H1 (cell line): ENCODE measurements at regions not wholly inside any gene's neighbourhood (a gene's known extent, or its start where the extent isn't known, plus 50 kb on each side); places are given as distances from the start of the nearest gene placed in this dataset.

Source experiments
- CTCF ChIA-PET: fragments of 300-600 bp; sonication (Branson Sonifier 250); formaldehyde crosslinking; loops from one replicate; lab custom pipeline; 2021; ENCODE audit not compliant: partially characterized antibody; lab: Charles Lee
- POLR2A ChIA-PET: fragments of 300-600 bp; sonication (Branson Sonifier 250); formaldehyde crosslinking; loops from one replicate; lab custom pipeline; 2021; ENCODE audit warnings: inconsistent platforms; ENCODE audit not compliant: partially characterized antibody; lab: Charles Lee
- DNase-seq, 2 experiments: peaks; one replicate each; pipeline versions ENCODE4 v3.0.0 to v3.0.0-alpha.2; 2010 to 2022; ENCODE audit warnings: low spot score in 2 of 2, low read depth in 1 of 2, mixed read lengths in 1 of 2
- FAIRE-seq: peaks from 2 replicates; lab custom pipeline; 2011; peaks lifted over from hg19 to GRCh38; lab: Jason Lieb, UNC
- H2AFZ ChIP-seq: 2 replicates; pipeline ENCODE4 v1.8.1; 2012; ENCODE audit warnings: low read length, inconsistent platforms
- H2AK5ac ChIP-seq: 2 replicates; pipeline ENCODE4 v1.6.1; 2013; ENCODE audit warnings: low read depth, low read length
- H2BK120ac ChIP-seq: replicated peaks from 2 replicates; pipeline ENCODE3; 2013; ENCODE audit warnings: low read depth, low read length, inconsistent platforms
- H2BK12ac ChIP-seq: 2 replicates; pipeline ENCODE4 v1.6.1; 2013; ENCODE audit warnings: low read depth, low read length
- H2BK15ac ChIP-seq: 2 replicates; pipeline ENCODE4 v1.6.1; 2013; ENCODE audit warnings: low read length
- H2BK20ac ChIP-seq: 2 replicates; pipeline ENCODE4 v1.6.1; 2013; ENCODE audit warnings: low read length
- H2BK5ac ChIP-seq: 2 replicates; pipeline ENCODE4 v1.6.1; 2013; ENCODE audit warnings: low read depth, low read length
- H3K14ac ChIP-seq: 2 replicates; pipeline ENCODE4 v1.6.1; 2013; ENCODE audit warnings: inconsistent platforms; ENCODE audit not compliant: insufficient read length
- H3K18ac ChIP-seq: 2 replicates; pipeline ENCODE4 v1.6.1; 2013; ENCODE audit warnings: low read length; ENCODE audit errors: extremely low read depth
- H3K23ac ChIP-seq: 2 replicates; pipeline ENCODE4 v1.6.1; 2013; ENCODE audit warnings: inconsistent platforms; ENCODE audit not compliant: insufficient read length
- H3K23me2 ChIP-seq: 2 replicates; pipeline ENCODE4 v1.6.1; 2013; ENCODE audit warnings: low read depth, low read length
- H3K27ac ChIP-seq: 2 replicates; pipeline ENCODE4 v1.6.1; 2011; ENCODE audit warnings: low read depth, low read length, inconsistent platforms
- H3K27me3 ChIP-seq, 4 experiments: replicated peaks in 1 of 4; 1 replicate in 1 of 4; 2 replicates in 3 of 4; pipeline versions ENCODE4 v1.6.1 to v1.8.1; 2011 to 2013; ENCODE audit warnings: low read length in 3 of 4, mild to moderate bottlenecking in 3 of 4, inconsistent platforms in 2 of 4, mixed read lengths in 2 of 4, moderate library complexity in 1 of 4; ENCODE audit not compliant: control insufficient read depth in 3 of 4, insufficient read depth in 3 of 4; ENCODE audit errors: extremely low read depth in 1 of 4
- H3K36me3 ChIP-seq, 4 experiments: 2 replicates each; pipeline versions ENCODE4 v1.6.1 to v1.8.1; 2011 to 2013; ENCODE audit warnings: mild to moderate bottlenecking in 4 of 4, low read length in 3 of 4, moderate library complexity in 2 of 4, control low read depth in 1 of 4, inconsistent platforms in 1 of 4; ENCODE audit not compliant: insufficient read depth in 4 of 4, control insufficient read depth in 2 of 4
- H3K4ac ChIP-seq: replicated peaks from 2 replicates; pipeline ENCODE3; 2013; ENCODE audit warnings: low read length, low read depth, mixed read lengths, inconsistent platforms; ENCODE audit not compliant: insufficient read length
- H3K4me1 ChIP-seq, 4 experiments: replicated peaks in 1 of 4; 1 replicate in 1 of 4; 2 replicates in 3 of 4; pipeline versions ENCODE4 v1.6.1 to v1.8.1; 2011 to 2013; ENCODE audit warnings: low read length in 3 of 4, inconsistent platforms in 2 of 4, mixed read lengths in 1 of 4; ENCODE audit not compliant: insufficient read depth in 4 of 4, control insufficient read depth in 3 of 4
- H3K4me2 ChIP-seq, 2 experiments: 2 replicates each; pipeline versions ENCODE4 v1.6.1 to v1.8.1; 2011 to 2013; ENCODE audit warnings: low read depth in 2 of 2, low read length in 2 of 2, control low read depth in 1 of 2, inconsistent platforms in 1 of 2, mild to moderate bottlenecking in 1 of 2; ENCODE audit not compliant: insufficient read depth in 1 of 2
- H3K4me3 ChIP-seq, 4 experiments: fragments of 200-600, 300-600 bp in 1 of 4; sonication (generic), shearing (Covaris generic), sonication (Bioruptor Twin) in 1 of 4; 2 replicates each; pipeline versions ENCODE4 v1.5.1 to v1.8.1; 2011 to 2016; ENCODE audit warnings: low read length in 4 of 4, low read depth in 3 of 4, control low read depth in 2 of 4, inconsistent platforms in 2 of 4, mild to moderate bottlenecking in 2 of 4, mixed read lengths in 1 of 4, moderate library complexity in 1 of 4; ENCODE audit not compliant: insufficient read depth in 2 of 4; ENCODE audit errors: extremely low read depth in 1 of 4
- H3K56ac ChIP-seq: replicated peaks from 2 replicates; pipeline ENCODE3; 2013; ENCODE audit warnings: low read depth, mild to moderate bottlenecking, mixed read lengths, low read length, inconsistent platforms; ENCODE audit not compliant: insufficient read length
- H3K79me1 ChIP-seq: 2 replicates; pipeline ENCODE4 v1.6.1; 2013; ENCODE audit warnings: low read depth, low read length, control low read depth
- H3K79me2 ChIP-seq, 2 experiments: 2 replicates each; pipeline versions ENCODE4 v1.6.1 to v1.8.1; 2012 to 2013; ENCODE audit warnings: low read length in 2 of 2, mild to moderate bottlenecking in 2 of 2, inconsistent platforms in 1 of 2; ENCODE audit not compliant: insufficient read depth in 2 of 2, control insufficient read depth in 1 of 2
- H3K9ac ChIP-seq, 4 experiments: replicated peaks in 1 of 4; 1 replicate in 1 of 4; 2 replicates in 3 of 4; pipeline versions ENCODE4 v1.6.1 to v1.8.1; 2011 to 2013; ENCODE audit warnings: low read depth in 3 of 4, low read length in 3 of 4, control low read depth in 2 of 4, mild to moderate bottlenecking in 2 of 4, moderate library complexity in 2 of 4, inconsistent platforms in 1 of 4; ENCODE audit errors: extremely low read depth in 1 of 4
- H3K9me3 ChIP-seq, 2 experiments: 2 replicates each; pipeline versions ENCODE4 v1.6.1 to v1.8.1; 2012 to 2013; ENCODE audit warnings: mild to moderate bottlenecking in 2 of 2, moderate library complexity in 2 of 2, control low read depth in 1 of 2, inconsistent platforms in 1 of 2, low read depth in 1 of 2, low read length in 1 of 2, mixed read lengths in 1 of 2; ENCODE audit not compliant: insufficient read depth in 2 of 2
- H4K20me1 ChIP-seq, 2 experiments: replicated peaks in 1 of 2; 2 replicates each; pipeline versions ENCODE3 to v1.8.1; 2011 to 2013; ENCODE audit warnings: inconsistent platforms in 2 of 2, low read length in 2 of 2, mild to moderate bottlenecking in 1 of 2; ENCODE audit not compliant: insufficient read depth in 2 of 2, control insufficient read depth in 1 of 2
- H4K5ac ChIP-seq: 2 replicates; pipeline ENCODE4 v1.6.1; 2013; ENCODE audit warnings: low read length, low read depth, mixed read lengths, inconsistent platforms; ENCODE audit not compliant: insufficient read length
- H4K8ac ChIP-seq: 2 replicates; pipeline ENCODE4 v1.8.0; 2013; ENCODE audit warnings: mild to moderate bottlenecking, moderate library complexity, low read length, inconsistent platforms; ENCODE audit not compliant: insufficient read depth; ENCODE audit errors: extremely low read depth
- H4K91ac ChIP-seq: replicated peaks from 2 replicates; pipeline ENCODE3; 2013; ENCODE audit warnings: low read length, mixed read lengths, inconsistent platforms; ENCODE audit not compliant: insufficient read length
- ATF3 ChIP-seq: IDR thresholded peaks from 2 replicates; pipeline ENCODE4 v1.6.1; 2011; ENCODE audit warnings: low read depth, mild to moderate bottlenecking, low read length; ENCODE audit not compliant: insufficient read depth
- CTBP2 ChIP-seq: IDR thresholded peaks from 2 replicates; pipeline ENCODE4 v1.7.0; 2011; ENCODE audit warnings: borderline replicate concordance, mild to moderate bottlenecking, moderate library complexity, mixed read lengths, low read length; ENCODE audit not compliant: insufficient read depth, insufficient read length
- CTCF ChIP-seq, 3 experiments: IDR thresholded peaks; 1 replicate in 2 of 3; 2 replicates in 1 of 3; pipeline versions ENCODE4 v1.5.1 to v1.6.1; 2011; ENCODE audit warnings: low read length in 3 of 3, mild to moderate bottlenecking in 3 of 3, inconsistent platforms in 2 of 3, low read depth in 1 of 3, moderate library complexity in 1 of 3; ENCODE audit not compliant: insufficient read depth in 1 of 3; ENCODE audit errors: control extremely low read depth in 1 of 3
- EGR1 ChIP-seq: IDR thresholded peaks from 2 replicates; pipeline ENCODE4 v1.6.1; 2011; ENCODE audit warnings: low read depth, low read length, borderline replicate concordance
- KDM5A ChIP-seq: fragments of 200-600 bp; IDR thresholded peaks from 2 replicates; pipeline ENCODE4 v1.7.1; 2012; ENCODE audit warnings: mild to moderate bottlenecking, low read length, inconsistent platforms, mixed read lengths
- RNF2 ChIP-seq: fragments of 200-900, 300-1000 bp; sonication (generic); IDR thresholded peaks from 2 replicates; pipeline ENCODE4 v1.7.1; 2016; ENCODE audit warnings: borderline replicate concordance, low read depth, mild to moderate bottlenecking, antibody characterized with exemption, low read length; ENCODE audit not compliant: poor library complexity, severe bottlenecking; ENCODE audit errors: missing control alignments
- SIX5 ChIP-seq: IDR thresholded peaks from 2 replicates; pipeline ENCODE4 v1.6.1; 2011; ENCODE audit warnings: mild to moderate bottlenecking, low read depth, low read length
- SP1 ChIP-seq: IDR thresholded peaks from 2 replicates; pipeline ENCODE4 v1.6.1; 2011; ENCODE audit warnings: low read depth, low read length
- TAF7 ChIP-seq: optimal IDR thresholded peaks from 2 replicates; pipeline ENCODE3; 2011; ENCODE audit warnings: low read depth, mild to moderate bottlenecking, inconsistent platforms, low read length, moderate library complexity, borderline replicate concordance
- TCF12 ChIP-seq: IDR thresholded peaks from 2 replicates; pipeline ENCODE4 v1.6.1; 2011; ENCODE audit warnings: low read depth, mild to moderate bottlenecking, low read length
- TEAD4 ChIP-seq: IDR thresholded peaks from 2 replicates; pipeline ENCODE4 v1.6.1; 2012; ENCODE audit warnings: low read depth, low read length, inconsistent platforms, mixed read lengths
- ZNF274 ChIP-seq: IDR thresholded peaks from 2 replicates; pipeline ENCODE4 v1.7.0; 2012; ENCODE audit warnings: low read length, borderline replicate concordance; ENCODE audit errors: extremely low read depth
- WGBS, 2 experiments: shearing (Covaris generic) in 1 of 2; methylation state at CpG; one replicate each; pipeline versions ENCODE4 v1.1.6 to v1.1.7; 2013 to 2015; ENCODE audit warnings: low lambda C conversion rate in 2 of 2, mixed read lengths in 2 of 2, inconsistent platforms in 1 of 2, low coverage in 1 of 2, missing lambda C conversion rate in 1 of 2; ENCODE audit not compliant: insufficient replicate concordance in 2 of 2, insufficient coverage in 1 of 2, insufficient read length in 1 of 2; ENCODE audit errors: extremely low coverage in 1 of 2, missing lambda C conversion rate in 1 of 2; 5-methylcytosine and 5-hydroxymethylcytosine counted together

GRCh38 chr14:71800878-71801277 lies 131.4 kb upstream of the RGS6 start:
- Histone ChIP-seq H4K5ac (no peak overlapping the region), H3K27ac (no peak overlapping the region), H3K14ac (no peak overlapping the region), H4K8ac (no peak overlapping the region), H3K79me1 (no peaks in the 10 kb centered on the region), H2BK20ac (no peak overlapping the region), H3K36me3 (no peaks in the 10 kb centered on the region), H2BK15ac (no peak overlapping the region), H3K4me2 (no peak overlapping the region), H4K20me1 (no peaks in the 10 kb centered on the region), H4K91ac (no peak overlapping the region), H2AK5ac (no peak overlapping the region), H3K4me1 (no peaks in the 10 kb centered on the region), H3K9ac (no peak overlapping the region), H2AFZ (no peak overlapping the region), H3K79me2 (no peaks in the 10 kb centered on the region), H2BK120ac (no peak overlapping the region), H3K23ac (no peak overlapping the region), H2BK12ac (no peak overlapping the region), H3K23me2 (no peaks in the 10 kb centered on the region; the same call in 1 of the 2 replicates), H3K4me3 (no peak overlapping the region), H3K18ac (no peak overlapping the region), H3K9me3 (no peaks in the 10 kb centered on the region), H3K27me3 (peaks cover 0 to 2% (median 0%) of the 10 kb centered on the region in 4 experiments; a peak in 1 of 7 replicates), H3K56ac (no peak overlapping the region), H2BK5ac (no peak overlapping the region), H3K4ac (no peak overlapping the region)
- ChIA-PET CTCF (no interaction called here), POLR2A (no interaction called here)
- FAIRE-seq (no peak), DNase-seq (no peak)
- WGBS, 2 experiments, result 94% methylated on average over 4 of the region's 4 CpGs; no CpG with 5 or more reads in 1 of the 2 experiments
- no peak for TF ChIP-seq SIX5
- no peak for TF ChIP-seq CTCF (IDR thresholded peaks at IDR 0.05; ENCODE audit: control extremely low read depth in 1 of 3, insufficient read depth in 1 of 3, low read depth in 1 of 3, low read length in 3 of 3)
- no peak for TF ChIP-seq TEAD4
- no peak for TF ChIP-seq CTBP2
- TF ChIP-seq TCF12, result no peak
- TF ChIP-seq SP1, result no peak
- no peak for TF ChIP-seq RNF2
- no peak for TF ChIP-seq KDM5A
- TF ChIP-seq EGR1, result no peak
- TF ChIP-seq ZNF274, result no peak
- TF ChIP-seq ATF3, result no peak
- TF ChIP-seq TAF7, result no peak
